ENCODE measurements at regions not wholly inside any gene's neighbourhood (a gene's known extent, or its start where the extent isn't known, plus 50 kb on each side); places are given as distances from the start of the nearest gene placed in this dataset.
"Not testable (repeated sequence)": the region's sequence is repeated elsewhere in the genome, so short reads cannot be mapped to it uniquely, and the experiment has no call there.

DNA sequence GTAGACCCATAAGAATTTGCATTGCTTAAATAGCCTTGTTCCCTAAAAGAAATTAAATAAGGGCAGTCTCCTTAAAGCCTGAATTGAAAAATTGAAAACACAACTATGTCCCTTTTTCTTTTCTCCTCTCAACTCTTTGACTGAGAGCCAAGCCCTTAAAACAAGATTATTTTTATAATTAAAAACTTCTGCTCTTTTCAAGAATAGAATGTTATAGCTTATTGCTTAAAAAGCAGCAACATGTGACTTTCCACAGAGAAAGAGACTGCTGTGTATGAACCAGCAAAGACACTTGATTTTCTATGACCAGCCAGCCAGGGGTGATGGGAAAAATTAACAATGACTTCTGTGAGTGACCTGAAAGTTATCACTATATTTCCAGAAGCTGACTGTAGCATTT, 295.2 kb upstream of the CELF2 start:
- Mint-ChIP-seq H3K4me3 (ENCODE audit: unreplicated experiment) (no peak overlapping the region), H3K27ac (ENCODE audit: unreplicated experiment) (no peak overlapping the region), H3K4me1 (ENCODE audit: low read depth, unreplicated experiment) (no peaks in the 10 kb centered on the region), H3K36me3 (ENCODE audit: insufficient read depth, unreplicated experiment) (no peaks in the 10 kb centered on the region), H3K9me3 (ENCODE audit: unreplicated experiment) (no peaks in the 10 kb centered on the region), H3K27me3 (ENCODE audit: insufficient read depth, unreplicated experiment) (peaks cover 17% of the 10 kb centered on the region)
- TF ChIP-seq, protein P1, sequence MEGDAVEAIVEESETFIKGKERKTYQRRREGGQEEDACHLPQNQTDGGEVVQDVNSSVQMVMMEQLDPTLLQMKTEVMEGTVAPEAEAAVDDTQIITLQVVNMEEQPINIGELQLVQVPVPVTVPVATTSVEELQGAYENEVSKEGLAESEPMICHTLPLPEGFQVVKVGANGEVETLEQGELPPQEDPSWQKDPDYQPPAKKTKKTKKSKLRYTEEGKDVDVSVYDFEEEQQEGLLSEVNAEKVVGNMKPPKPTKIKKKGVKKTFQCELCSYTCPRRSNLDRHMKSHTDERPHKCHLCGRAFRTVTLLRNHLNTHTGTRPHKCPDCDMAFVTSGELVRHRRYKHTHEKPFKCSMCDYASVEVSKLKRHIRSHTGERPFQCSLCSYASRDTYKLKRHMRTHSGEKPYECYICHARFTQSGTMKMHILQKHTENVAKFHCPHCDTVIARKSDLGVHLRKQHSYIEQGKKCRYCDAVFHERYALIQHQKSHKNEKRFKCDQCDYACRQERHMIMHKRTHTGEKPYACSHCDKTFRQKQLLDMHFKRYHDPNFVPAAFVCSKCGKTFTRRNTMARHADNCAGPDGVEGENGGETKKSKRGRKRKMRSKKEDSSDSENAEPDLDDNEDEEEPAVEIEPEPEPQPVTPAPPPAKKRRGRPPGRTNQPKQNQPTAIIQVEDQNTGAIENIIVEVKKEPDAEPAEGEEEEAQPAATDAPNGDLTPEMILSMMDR (IDR thresholded peaks at IDR 0.05; ENCODE audit: insufficient read depth in 1 of 2, low read depth in 1 of 2, low read length in 1 of 2, severe bottlenecking in 1 of 2, unreplicated experiment in 1 of 2): no peak
- H3K9me3 ChIP-seq: no peaks in the 10 kb centered on the region
- no TSS peak for BruUV-seq (replicated peaks)
- intact Hi-C loops (cut with micrococcal nuclease; ENCODE audit: unreplicated experiment): no loop called here
- POLR2A ChIA-PET: no interaction called here
- H3K4me3 ChIP-seq (ENCODE audit: low read depth, low read length): no peak overlapping the region
- no peaks in the 10 kb centered on the region for H3K36me3 ChIP-seq (ENCODE audit: control insufficient read depth, insufficient read depth, low read length)
- CTCF ChIA-PET: interaction anchor here (0.6 kb wide), 1 partner anchor 1277 kb away, joined by 3 read pairs; no protein-coding TSS in a partner anchor
- H3K4me1 ChIP-seq: no peaks in the 10 kb centered on the region
- 0 out of 2 replicates have a peak, but pooled peaks cover 1% of the 10 kb centered on the region for H3K27me3 ChIP-seq (replicated peaks; ENCODE audit: control insufficient read depth, insufficient read depth, low read length)
- DNase-seq: no peak

DNA sequence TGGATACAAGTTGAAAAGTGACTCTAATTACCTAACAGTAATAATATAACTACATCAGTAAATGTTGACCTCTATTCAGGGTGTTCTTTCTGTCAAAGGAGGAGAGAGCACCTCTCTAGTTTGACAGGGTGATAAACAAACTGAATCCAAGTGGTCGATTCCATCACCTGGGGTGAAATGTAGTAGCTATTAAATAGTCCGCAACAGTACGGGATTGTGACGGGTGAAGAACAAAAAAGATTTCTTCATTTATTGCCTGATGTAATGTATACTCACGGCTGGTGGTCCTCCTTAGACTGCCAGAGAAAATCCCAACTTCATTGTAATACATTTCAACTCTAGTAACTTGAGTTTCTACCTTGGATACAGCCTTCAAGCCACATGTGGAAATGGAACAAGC, 292.5 kb upstream of the CELF2 start:
- Histone ChIP-seq H3K4me1 (no peaks in the 10 kb centered on the region), H3K9me3 (no peaks in the 10 kb centered on the region), H3K36me3 (ENCODE audit: control insufficient read depth, insufficient read depth, low read length) (no peaks in the 10 kb centered on the region), H3K27me3 (replicated peaks; ENCODE audit: control insufficient read depth, insufficient read depth, low read length) (0 out of 2 replicates have a peak, but pooled peaks cover 1% of the 10 kb centered on the region), H3K4me3 (ENCODE audit: low read depth, low read length) (no peak overlapping the region)
- intact Hi-C loops (cut with micrococcal nuclease; ENCODE audit: unreplicated experiment): no loop called here
- TF ChIP-seq, protein P1 (IDR thresholded peaks at IDR 0.05; ENCODE audit: insufficient read depth in 1 of 2, low read depth in 1 of 2, low read length in 1 of 2, severe bottlenecking in 1 of 2, unreplicated experiment in 1 of 2): no peak
- CTCF ChIA-PET: no interaction called here
- no peak for DNase-seq
- Mint-ChIP-seq H3K27ac (ENCODE audit: unreplicated experiment) (no peak overlapping the region), H3K4me1 (ENCODE audit: low read depth, unreplicated experiment) (no peaks in the 10 kb centered on the region), H3K27me3 (ENCODE audit: insufficient read depth, unreplicated experiment) (peaks cover 19% of the 10 kb centered on the region), H3K9me3 (ENCODE audit: unreplicated experiment) (no peaks in the 10 kb centered on the region), H3K36me3 (ENCODE audit: insufficient read depth, unreplicated experiment) (no peaks in the 10 kb centered on the region), H3K4me3 (ENCODE audit: unreplicated experiment) (no peak overlapping the region)
- POLR2A ChIA-PET: no interaction called here
- BruUV-seq (replicated peaks): no TSS peak

DNA sequence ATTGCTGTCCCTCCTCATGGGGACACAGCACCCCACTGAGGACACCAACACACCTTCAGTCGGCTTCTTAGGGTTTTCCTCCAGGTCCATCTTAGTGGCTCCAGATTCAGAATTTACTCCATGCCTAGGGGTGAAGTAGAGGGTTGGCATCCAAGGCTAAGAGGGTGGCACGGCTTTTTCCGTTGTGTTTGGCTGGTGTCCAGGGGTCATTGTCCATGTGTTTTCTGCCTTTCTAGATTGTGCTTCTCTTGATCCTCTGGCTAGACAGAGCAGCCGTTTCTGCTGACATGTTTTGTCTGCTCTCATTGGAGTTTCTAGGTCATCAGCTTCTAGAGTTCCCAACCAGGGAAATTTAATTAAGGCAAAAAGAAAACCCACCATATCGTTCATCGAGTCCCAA, 291.6 kb upstream of the CELF2 start:
- TF ChIP-seq, protein P1 (IDR thresholded peaks at IDR 0.05; ENCODE audit: insufficient read depth in 1 of 2, low read depth in 1 of 2, low read length in 1 of 2, severe bottlenecking in 1 of 2, unreplicated experiment in 1 of 2): no peak
- Mint-ChIP-seq H3K27me3 (ENCODE audit: insufficient read depth, unreplicated experiment) (peaks cover 19% of the 10 kb centered on the region), H3K36me3 (ENCODE audit: insufficient read depth, unreplicated experiment) (no peaks in the 10 kb centered on the region), H3K9me3 (ENCODE audit: unreplicated experiment) (no peaks in the 10 kb centered on the region), H3K4me3 (ENCODE audit: unreplicated experiment) (no peak overlapping the region), H3K4me1 (ENCODE audit: low read depth, unreplicated experiment) (no peaks in the 10 kb centered on the region), H3K27ac (ENCODE audit: unreplicated experiment) (no peak overlapping the region)
- ChIA-PET CTCF (no interaction called here), POLR2A (no interaction called here)
- Histone ChIP-seq H3K9me3 (no peaks in the 10 kb centered on the region), H3K4me3 (ENCODE audit: low read depth, low read length) (no peak overlapping the region), H3K4me1 (no peaks in the 10 kb centered on the region), H3K36me3 (ENCODE audit: control insufficient read depth, insufficient read depth, low read length) (no peaks in the 10 kb centered on the region), H3K27me3 (replicated peaks; ENCODE audit: control insufficient read depth, insufficient read depth, low read length) (0 out of 2 replicates have a peak, but pooled peaks cover 1% of the 10 kb centered on the region)
- DNase-seq: no peak
- BruUV-seq (replicated peaks): no TSS peak
- intact Hi-C loops (cut with micrococcal nuclease; ENCODE audit: unreplicated experiment): no loop called here

DNA sequence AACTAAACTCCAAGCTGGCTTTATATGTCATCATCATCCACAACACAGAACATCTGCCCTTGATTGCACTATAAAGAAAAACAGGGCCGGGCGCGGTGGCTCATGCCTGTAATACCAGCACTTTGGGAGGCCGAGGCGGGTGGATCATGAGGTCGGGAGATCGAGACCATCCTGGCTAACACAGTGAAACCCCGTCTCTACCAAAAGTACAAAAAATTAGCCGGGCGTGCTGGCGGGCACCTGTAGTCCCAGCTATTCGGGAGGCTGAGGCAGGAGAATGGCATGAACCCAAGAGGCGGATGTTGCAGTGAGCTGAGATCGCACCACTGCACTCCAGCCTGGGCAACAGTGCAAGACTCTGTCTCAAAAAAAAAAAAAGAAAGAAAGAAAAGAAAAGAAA, 290.3 kb upstream of the CELF2 start:
- BruUV-seq (replicated peaks); H3K4me1 Mint-ChIP-seq (ENCODE audit: low read depth, unreplicated experiment); POLR2A ChIA-PET; H3K9me3 Mint-ChIP-seq (ENCODE audit: unreplicated experiment); intact Hi-C loops (cut with micrococcal nuclease; ENCODE audit: unreplicated experiment); H3K9me3 ChIP-seq; H3K27ac Mint-ChIP-seq (ENCODE audit: unreplicated experiment); H3K36me3 Mint-ChIP-seq (ENCODE audit: insufficient read depth, unreplicated experiment); DNase-seq; CTCF ChIA-PET; H3K36me3 ChIP-seq (ENCODE audit: control insufficient read depth, insufficient read depth, low read length); H3K4me1 ChIP-seq; H3K4me3 ChIP-seq (ENCODE audit: low read depth, low read length); H3K4me3 Mint-ChIP-seq (ENCODE audit: unreplicated experiment); H3K27me3 ChIP-seq (replicated peaks; ENCODE audit: control insufficient read depth, insufficient read depth, low read length): not testable (repeated sequence)
- peaks cover 21% of the 10 kb centered on the region for H3K27me3 Mint-ChIP-seq (ENCODE audit: insufficient read depth, unreplicated experiment)
